ENCODE measurements at regions not wholly inside any gene's neighbourhood (a gene's known extent, or its start where the extent isn't known, plus 50 kb on each side); places are given as distances from the start of the nearest gene placed in this dataset.

DNA sequence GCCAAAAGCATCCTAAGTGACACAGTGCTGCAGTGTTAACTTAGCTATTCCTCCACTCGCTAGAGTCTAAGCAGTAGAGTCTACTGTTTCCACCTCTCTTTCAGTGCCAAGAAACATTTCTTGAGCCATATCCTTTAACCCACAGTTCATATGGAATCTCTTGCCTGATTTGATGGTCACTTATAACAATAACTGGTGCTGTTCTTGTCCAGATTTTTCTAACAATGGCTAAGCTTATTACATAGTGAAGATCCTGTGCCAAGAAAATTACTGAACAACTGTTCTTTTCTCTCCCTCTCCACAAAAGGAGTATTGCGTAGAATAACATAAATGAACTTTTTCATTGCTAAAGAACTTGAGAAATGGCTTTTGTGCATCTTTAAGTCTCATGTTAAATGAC lies 121.3 kb downstream of the CDC7 start:
- Histone ChIP-seq H3K9me3 (no peaks in the 10 kb centered on the region), H3K4me3 (no peak overlapping the region), H3K36me3 (no peaks in the 10 kb centered on the region), H3K27me3 (no peaks in the 10 kb centered on the region), H3K4me1 (peaks cover 0 to 13% of the 10 kb centered on the region in 2 donors), H3K27ac (no peak overlapping the region)
- DNase-seq (ENCODE audit: low spot score) = no peak
- TF ChIP-seq, protein P1, sequence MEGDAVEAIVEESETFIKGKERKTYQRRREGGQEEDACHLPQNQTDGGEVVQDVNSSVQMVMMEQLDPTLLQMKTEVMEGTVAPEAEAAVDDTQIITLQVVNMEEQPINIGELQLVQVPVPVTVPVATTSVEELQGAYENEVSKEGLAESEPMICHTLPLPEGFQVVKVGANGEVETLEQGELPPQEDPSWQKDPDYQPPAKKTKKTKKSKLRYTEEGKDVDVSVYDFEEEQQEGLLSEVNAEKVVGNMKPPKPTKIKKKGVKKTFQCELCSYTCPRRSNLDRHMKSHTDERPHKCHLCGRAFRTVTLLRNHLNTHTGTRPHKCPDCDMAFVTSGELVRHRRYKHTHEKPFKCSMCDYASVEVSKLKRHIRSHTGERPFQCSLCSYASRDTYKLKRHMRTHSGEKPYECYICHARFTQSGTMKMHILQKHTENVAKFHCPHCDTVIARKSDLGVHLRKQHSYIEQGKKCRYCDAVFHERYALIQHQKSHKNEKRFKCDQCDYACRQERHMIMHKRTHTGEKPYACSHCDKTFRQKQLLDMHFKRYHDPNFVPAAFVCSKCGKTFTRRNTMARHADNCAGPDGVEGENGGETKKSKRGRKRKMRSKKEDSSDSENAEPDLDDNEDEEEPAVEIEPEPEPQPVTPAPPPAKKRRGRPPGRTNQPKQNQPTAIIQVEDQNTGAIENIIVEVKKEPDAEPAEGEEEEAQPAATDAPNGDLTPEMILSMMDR (IDR thresholded peaks at IDR 0.05) = no peak

DNA sequence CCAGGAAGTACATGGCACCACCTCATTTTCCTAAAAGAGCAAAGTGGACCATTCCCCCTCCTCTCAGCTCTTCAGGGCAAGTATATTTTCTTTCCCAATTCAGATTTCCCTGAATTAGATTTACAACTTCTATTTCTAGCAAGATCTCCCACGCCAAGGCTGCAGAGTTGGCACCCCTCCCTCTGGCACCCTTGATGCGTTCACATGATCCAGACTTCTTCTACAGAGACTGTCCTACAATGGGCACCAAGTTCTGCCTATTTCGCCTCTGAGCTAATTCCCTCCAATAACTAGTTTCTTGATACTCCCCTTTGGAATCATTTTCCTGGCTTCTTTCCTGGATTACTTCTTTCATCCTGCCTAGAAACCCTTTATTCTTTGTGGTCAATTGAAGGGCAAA lies 122.0 kb downstream of the CDC7 start:
- Histone ChIP-seq H3K27me3 (no peaks in the 10 kb centered on the region), H3K9me3 (no peaks in the 10 kb centered on the region), H3K36me3 (no peaks in the 10 kb centered on the region), H3K4me1 (peaks cover 0 to 13% of the 10 kb centered on the region in 2 donors), H3K4me3 (no peak overlapping the region), H3K27ac (no peak overlapping the region)
- TF ChIP-seq, protein P1 (IDR thresholded peaks at IDR 0.05) = no peak
- peak; percentile 68 for DNase-seq (ENCODE audit: low spot score)

DNA sequence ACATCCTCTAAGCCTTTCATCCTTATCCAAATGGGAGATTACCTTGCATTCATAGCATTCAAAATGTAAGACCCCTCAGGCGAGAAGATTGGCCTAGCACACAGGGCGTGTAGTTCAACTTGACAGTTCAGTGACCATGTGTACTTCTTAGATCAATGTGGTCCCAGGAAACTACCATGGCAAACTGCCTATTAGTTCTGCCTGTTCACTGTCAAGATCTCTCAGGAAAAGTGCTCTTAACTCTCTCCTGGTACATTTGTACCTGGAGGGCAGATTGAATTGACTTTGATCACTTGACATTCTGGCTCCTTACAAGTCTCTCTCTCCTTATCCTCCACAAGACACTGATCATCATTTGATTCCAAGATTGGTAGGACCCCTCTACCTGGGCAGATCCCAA lies 122.4 kb downstream of the CDC7 start:
- TF ChIP-seq, protein P1 (IDR thresholded peaks at IDR 0.05) = no peak
- H3K4me1 ChIP-seq = peaks cover 0 to 13% of the 10 kb centered on the region in 2 donors
- no peak overlapping the region for H3K4me3 ChIP-seq
- no peaks in the 10 kb centered on the region for H3K36me3 ChIP-seq
- H3K27ac ChIP-seq = no peak overlapping the region
- no peaks in the 10 kb centered on the region for H3K9me3 ChIP-seq
- DNase-seq (ENCODE audit: low spot score) = no peak
- H3K27me3 ChIP-seq = no peaks in the 10 kb centered on the region

DNA sequence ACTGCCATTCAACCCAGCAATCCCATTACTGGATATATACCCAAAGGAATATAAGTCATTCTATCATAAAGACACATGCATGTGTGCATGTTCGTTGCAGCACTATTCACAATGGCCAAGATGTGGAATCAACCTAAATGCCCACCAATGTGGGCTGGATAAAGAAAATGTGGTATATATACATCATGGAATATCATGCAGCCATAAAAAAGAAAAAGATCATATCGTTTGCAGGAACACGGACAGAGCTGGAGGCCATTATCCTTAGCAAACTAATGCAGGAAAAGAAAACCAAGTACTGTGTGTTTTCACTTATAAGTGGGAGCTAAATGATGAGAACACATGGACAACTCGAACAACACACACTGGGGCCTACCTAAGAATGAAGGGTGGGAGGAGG lies 123.7 kb downstream of the CDC7 start:
- H3K27me3 ChIP-seq = no peaks in the 10 kb centered on the region
- DNase-seq (ENCODE audit: low spot score) = no peak
- no peak overlapping the region for H3K4me3 ChIP-seq
- H3K36me3 ChIP-seq = no peaks in the 10 kb centered on the region
- TF ChIP-seq, protein P1 (IDR thresholded peaks at IDR 0.05) = no peak
- H3K27ac ChIP-seq = no peak overlapping the region
- H3K4me1 ChIP-seq = peaks cover 0 to 13% of the 10 kb centered on the region in 2 donors
- no peaks in the 10 kb centered on the region for H3K9me3 ChIP-seq
